HEK293T (cell line): ENCODE measurements at regions not wholly inside any gene's neighbourhood (a gene's known extent, or its start where the extent isn't known, plus 50 kb on each side); places are given as distances from the start of the nearest gene placed in this dataset.

ENCODE experiments used
- CTCF ChIA-PET: fragments of 350-600 bp; formaldehyde crosslinking; extraction: SDS; loops from one replicate; lab custom pipeline; 2021; ENCODE audit warnings: antibody characterized with exemption, inconsistent platforms; lab: Yijun Ruan, JAX
- POLR2A ChIA-PET: fragments of 350-600 bp; formaldehyde crosslinking; extraction: SDS; loops from one replicate; lab custom pipeline; 2020; ENCODE audit warnings: antibody characterized with exemption, inconsistent platforms; lab: Yijun Ruan, JAX
- DNase-seq: peaks from one replicate; pipeline ENCODE4 v3.0.0; 2012; ENCODE audit warnings: mixed read lengths; ENCODE audit errors: extremely low spot score
- ARNT ChIP-seq: fragments of 450-650 bp; IDR thresholded peaks from 2 replicates; pipeline ENCODE4 v1.6.1; 2017; ENCODE audit warnings: mild to moderate bottlenecking
- BHLHE40 ChIP-seq: fragments of 450-650 bp; IDR thresholded peaks from 2 replicates; pipeline ENCODE4 v1.6.1; 2016; ENCODE audit warnings: mild to moderate bottlenecking, moderate library complexity, borderline replicate concordance
- CTBP1 ChIP-seq: fragments of 450-650 bp; IDR thresholded peaks from 2 replicates; pipeline ENCODE4 v1.6.1; 2016; ENCODE audit warnings: borderline replicate concordance
- ELF4 ChIP-seq: fragments of 450-650 bp; IDR thresholded peaks from 2 replicates; pipeline ENCODE4 v1.6.1; 2017; ENCODE audit warnings: antibody characterized with exemption
- FOXA1 ChIP-seq: fragments of 450-650 bp; IDR thresholded peaks from 2 replicates; pipeline ENCODE4 v1.6.1; 2016; ENCODE audit warnings: mild to moderate bottlenecking
- FOXK2 ChIP-seq: fragments of 450-650 bp; IDR thresholded peaks from 2 replicates; pipeline ENCODE4 v1.6.1; 2016; ENCODE audit warnings: mild to moderate bottlenecking
- FOXM1 ChIP-seq: fragments of 450-650 bp; IDR thresholded peaks from 2 replicates; pipeline ENCODE4 v1.6.1; 2017; ENCODE audit warnings: mild to moderate bottlenecking, borderline replicate concordance
- HDGF ChIP-seq: fragments of 450-650 bp; IDR thresholded peaks from 2 replicates; pipeline ENCODE4 v1.6.1; 2017; ENCODE audit warnings: antibody characterized with exemption, borderline replicate concordance
- L3MBTL2 ChIP-seq: fragments of 450-650 bp; conservative IDR thresholded peaks from 2 replicates; pipeline ENCODE4 v1.6.1; 2016; ENCODE audit warnings: mild to moderate bottlenecking
- LEF1 ChIP-seq: fragments of 450-650 bp; IDR thresholded peaks from 2 replicates; pipeline ENCODE4 v1.6.1; 2017; ENCODE audit warnings: mild to moderate bottlenecking, borderline replicate concordance
- NFRKB ChIP-seq: fragments of 450-650 bp; IDR thresholded peaks from 2 replicates; pipeline ENCODE4 v1.6.1; 2016; ENCODE audit warnings: mild to moderate bottlenecking, moderate library complexity
- SP1 ChIP-seq: fragments of 450-650 bp; IDR thresholded peaks from 2 replicates; pipeline ENCODE4 v1.6.1; 2017
- SUZ12 ChIP-seq: fragments of 450-650 bp; IDR thresholded peaks from 2 replicates; pipeline ENCODE4 v1.6.1; 2016; ENCODE audit warnings: mild to moderate bottlenecking
- TARDBP ChIP-seq: fragments of 450-650 bp; IDR thresholded peaks from 2 replicates; pipeline ENCODE4 v1.6.1; 2016
- ZNF384 ChIP-seq: fragments of 450-650 bp; IDR thresholded peaks from 2 replicates; pipeline ENCODE4 v1.6.1; 2016
- TF ChIP-seq, protein P1 (sequence below): fragments of 450-650 bp; IDR thresholded peaks from 2 replicates; pipeline ENCODE4 v1.6.1; 2016

DNA sequence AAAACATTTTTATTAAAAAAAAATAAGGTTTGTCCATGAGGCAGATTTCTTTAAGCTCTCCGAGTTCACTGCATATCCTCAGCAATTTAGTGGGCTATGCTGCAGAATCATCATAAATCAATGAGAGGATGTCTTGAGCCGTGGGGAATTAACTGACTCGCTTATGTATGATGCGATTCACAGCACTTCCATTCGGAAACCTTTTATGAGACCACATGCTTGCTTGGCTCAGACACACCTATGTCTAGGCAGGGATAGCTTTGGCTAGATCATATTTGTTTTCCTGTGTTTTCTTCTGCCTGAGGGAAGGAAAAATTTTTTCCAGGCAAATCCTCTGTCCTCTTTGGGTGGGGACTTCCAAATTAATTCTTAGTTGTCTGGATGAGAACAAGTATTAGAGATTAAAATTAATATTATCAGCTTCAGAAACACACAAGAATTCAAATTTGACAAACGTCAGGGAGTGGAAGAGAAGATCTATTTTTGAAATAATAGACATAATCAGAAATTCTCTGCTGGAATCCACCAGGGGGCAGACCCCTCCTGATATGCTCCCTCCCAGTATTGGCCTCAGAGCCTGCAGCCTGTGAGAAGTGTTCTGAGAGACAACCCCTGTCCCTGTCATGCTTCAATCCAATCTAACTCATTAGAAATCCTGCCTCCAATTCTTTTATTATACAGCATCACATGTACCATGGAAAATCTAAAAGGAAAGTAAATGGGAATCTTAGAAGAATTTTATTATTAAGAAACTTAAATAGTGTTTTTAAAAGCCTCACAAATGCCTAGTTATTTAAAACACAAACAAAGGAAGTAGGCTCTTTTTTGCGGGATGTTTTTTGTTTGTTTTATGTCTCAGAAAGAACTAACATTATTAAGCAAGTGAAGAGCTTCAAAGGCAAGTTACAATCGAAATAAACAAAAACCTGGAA, 345.1 kb upstream of the TACR3 start:
- CTCF ChIA-PET, result interaction anchor here (0.7 to 1.4 kb wide), 3 partner anchors 64 to 796 kb away, joined by 3 to 4 read pairs (median 4); no protein-coding TSS in a partner anchor

DNA sequence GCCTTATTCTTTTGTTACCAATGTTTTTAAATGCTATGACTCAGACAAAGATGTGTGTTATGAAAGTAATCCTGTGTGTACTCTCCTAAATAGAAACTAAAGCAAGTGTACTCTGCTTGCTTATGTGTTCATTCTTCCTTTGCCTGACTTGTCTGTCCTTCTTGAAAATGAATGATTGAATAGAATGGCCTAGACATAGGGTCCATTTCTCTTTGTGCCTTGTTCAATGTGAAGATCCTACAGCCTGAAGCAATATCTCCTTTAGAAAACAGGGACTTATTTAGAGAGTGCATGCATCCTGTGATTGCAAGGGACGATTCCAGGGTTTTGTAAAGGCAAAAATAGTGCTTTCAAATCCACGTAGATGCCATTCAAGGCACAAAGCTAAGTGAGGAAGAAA, 343.6 kb upstream of the TACR3 start:
- ChIA-PET POLR2A (no interaction called here), CTCF (no interaction called here)
- DNase-seq, result no peak
- TF ChIP-seq LEF1 (no peak), ELF4 (no peak), FOXM1 (no peak), SUZ12 (no peak), TARDBP (no peak), FOXK2 (no peak), NFRKB (no peak), HDGF (no peak), ARNT (no peak), FOXA1 (no peak), L3MBTL2 (no peak), SP1 (no peak), CTBP1 (no peak), ZNF384 (no peak)
- TF ChIP-seq, protein P1, sequence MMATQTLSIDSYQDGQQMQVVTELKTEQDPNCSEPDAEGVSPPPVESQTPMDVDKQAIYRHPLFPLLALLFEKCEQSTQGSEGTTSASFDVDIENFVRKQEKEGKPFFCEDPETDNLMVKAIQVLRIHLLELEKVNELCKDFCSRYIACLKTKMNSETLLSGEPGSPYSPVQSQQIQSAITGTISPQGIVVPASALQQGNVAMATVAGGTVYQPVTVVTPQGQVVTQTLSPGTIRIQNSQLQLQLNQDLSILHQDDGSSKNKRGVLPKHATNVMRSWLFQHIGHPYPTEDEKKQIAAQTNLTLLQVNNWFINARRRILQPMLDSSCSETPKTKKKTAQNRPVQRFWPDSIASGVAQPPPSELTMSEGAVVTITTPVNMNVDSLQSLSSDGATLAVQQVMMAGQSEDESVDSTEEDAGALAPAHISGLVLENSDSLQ, result no peak

More for the DNA sequence above, 345.1 kb upstream of the TACR3 start:
- DNase-seq, result peak; percentile 58
- TF ChIP-seq, protein P1, result 0 out of 2 replicates have a peak, but pooled peaks have one; percentile 2
- TF ChIP-seq LEF1, result no peak
- TF ChIP-seq CTBP1, result no peak
- POLR2A ChIA-PET, result no interaction called here

- ChIA-PET POLR2A (no interaction called here), CTCF (no interaction called here)
- TF ChIP-seq L3MBTL2 (no peak), NFRKB (no peak), FOXM1 (no peak), ZNF384 (no peak), SP1 (no peak), TARDBP (no peak)
- no peak for DNase-seq
These were observed 324.6 kb upstream of the TACR3 start for GRCh38 chr4:104044369-104044768.

GRCh38 chr4:104032896-104033295, 313.1 kb upstream of the TACR3 start:
- ChIA-PET CTCF (no interaction called here), POLR2A (no interaction called here)
- DNase-seq, result no peak
- TF ChIP-seq FOXK2 (no peak), NFRKB (no peak), ELF4 (no peak), ZNF384 (no peak), LEF1 (no peak), L3MBTL2 (no peak), FOXA1 (no peak), CTBP1 (no peak), FOXM1 (no peak), HDGF (no peak), SUZ12 (no peak), ARNT (no peak), TARDBP (no peak), BHLHE40 (no peak), SP1 (no peak)
- TF ChIP-seq, protein P1, result no peak

DNA sequence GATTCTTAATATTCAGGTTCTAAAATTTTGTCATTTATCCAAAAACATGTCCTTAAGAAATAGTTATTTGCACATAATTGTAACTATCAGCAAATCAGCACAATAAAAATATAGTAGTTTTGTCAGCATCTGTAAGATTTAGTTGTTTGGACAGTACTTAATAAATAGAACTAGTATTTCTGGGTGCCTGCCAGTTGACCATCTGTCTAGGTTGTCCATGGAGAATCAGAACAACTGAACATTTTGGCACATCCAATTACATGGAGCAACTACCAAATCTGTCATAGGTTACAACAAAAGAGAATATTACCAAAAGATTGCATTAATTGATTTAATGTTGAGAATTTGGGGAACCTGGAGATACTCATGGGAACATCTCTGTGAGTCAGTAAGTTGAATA, 305.5 kb upstream of the TACR3 start:
- ChIA-PET POLR2A (no interaction called here), CTCF (no interaction called here)
- no peak for TF ChIP-seq FOXK2
- no peak for TF ChIP-seq ARNT
- TF ChIP-seq FOXM1, result no peak
- no peak for TF ChIP-seq CTBP1
- TF ChIP-seq LEF1, result no peak
- TF ChIP-seq TARDBP, result no peak
- DNase-seq, result no peak

- ChIA-PET CTCF (interaction anchor here (0.6 kb wide), 1 partner anchor 10 kb away, joined by 3 read pairs; no protein-coding TSS in a partner anchor), POLR2A (no interaction called here)
- no peak for DNase-seq
- TF ChIP-seq FOXA1 (no peak), SUZ12 (no peak), SP1 (no peak), LEF1 (no peak), TARDBP (no peak), HDGF (no peak), L3MBTL2 (no peak), ELF4 (no peak), FOXM1 (no peak), FOXK2 (no peak), BHLHE40 (no peak), CTBP1 (no peak), ZNF384 (no peak), ARNT (no peak)
- TF ChIP-seq, protein P1, result no peak
These were observed 303.0 kb upstream of the TACR3 start for GRCh38 chr4:104022831-104023230.
